Fibroblast of upper back skin (primary cell): ENCODE measurements at regions not wholly inside any gene's neighbourhood (a gene's known extent, or its start where the extent isn't known, plus 50 kb on each side); places are given as distances from the start of the nearest gene placed in this dataset.

Source experiments
- DNase-seq: peaks from one replicate; pipeline ENCODE4 v3.0.0-alpha.2; 2013

- no peak for DNase-seq
Observed at GRCh38 chr2:228701506-228701905, 520.0 kb upstream of the SPHKAP start.

DNA sequence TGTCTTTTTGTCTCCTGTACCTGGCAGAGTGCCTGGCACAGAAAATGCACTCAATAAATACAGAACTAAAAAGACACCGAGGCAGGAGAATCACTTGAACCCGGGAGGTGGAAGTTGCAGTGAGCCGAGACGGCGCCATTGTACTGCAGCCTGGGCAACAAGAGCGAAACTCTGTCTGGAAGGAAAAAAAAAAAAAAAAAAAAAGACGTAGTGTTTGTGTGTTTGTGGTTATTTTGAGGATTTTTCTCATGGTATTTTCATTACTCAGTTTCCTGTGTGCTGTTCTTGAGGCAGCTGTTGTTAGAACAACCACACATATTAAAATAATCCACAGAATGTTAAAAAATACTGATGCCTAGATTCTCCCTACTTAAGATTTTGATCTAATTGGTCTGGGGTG, 519.2 kb upstream of the SPHKAP start:
- peak; percentile 60 for DNase-seq

DNA sequence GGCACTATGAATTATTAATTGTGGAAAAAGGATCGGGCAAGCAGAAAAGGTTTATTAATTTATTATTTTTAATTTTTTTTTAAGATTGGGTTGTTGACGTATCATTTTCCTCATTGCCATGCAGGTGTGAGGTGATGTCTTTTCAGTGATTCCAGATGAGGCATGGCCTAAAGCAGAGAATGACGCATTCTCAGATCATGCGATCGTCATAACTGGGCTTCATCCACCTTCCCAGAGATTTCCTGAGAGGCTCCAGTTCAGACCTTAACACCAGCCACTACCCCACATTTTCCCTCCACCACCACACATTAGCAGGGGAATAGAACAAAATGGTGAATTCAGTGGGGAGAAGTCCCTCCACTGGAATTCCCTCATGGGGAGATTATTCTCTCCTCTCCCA, 518.4 kb upstream of the SPHKAP start:
- no peak for DNase-seq

DNA sequence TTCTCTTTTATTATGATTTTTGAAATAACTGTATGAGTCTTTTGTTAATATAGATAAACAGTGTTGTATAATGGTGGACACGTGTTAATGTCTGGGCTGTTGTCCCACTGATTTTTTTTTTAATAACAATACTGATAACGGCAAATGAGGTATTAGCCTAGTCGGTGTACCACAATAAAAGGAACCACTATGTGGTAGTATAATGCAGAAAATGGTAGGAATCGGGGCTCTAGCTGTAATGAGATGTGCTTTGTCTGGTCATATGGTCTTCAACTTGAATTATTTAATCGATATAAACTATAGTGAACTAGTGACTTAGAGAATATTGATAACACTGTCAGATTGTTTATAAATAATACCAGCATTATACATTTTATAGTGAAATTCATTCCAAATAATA, 517.9 kb upstream of the SPHKAP start:
- peak; percentile 22 for DNase-seq

GRCh38 chr2:228698963-228699362, 517.5 kb upstream of the SPHKAP start:
- no peak for DNase-seq

DNA sequence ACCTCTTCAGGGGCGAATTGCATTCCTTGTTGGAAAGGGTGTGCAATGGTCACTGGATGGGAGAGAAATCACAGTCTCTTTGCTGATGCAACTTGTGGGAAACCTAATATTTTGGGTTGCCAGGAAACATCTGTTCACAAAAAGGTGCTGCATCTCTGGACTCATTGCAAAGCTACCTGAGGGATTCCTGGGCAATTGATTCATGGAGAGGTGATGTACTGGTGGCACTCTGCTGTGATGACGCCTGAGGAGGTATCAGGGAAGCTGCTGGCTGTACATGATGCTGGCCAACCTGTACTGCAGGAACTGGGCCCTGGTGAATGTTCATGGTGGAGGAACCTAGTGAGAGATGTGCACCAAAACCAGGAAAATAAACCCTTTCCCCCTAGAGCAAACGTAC, 516.0 kb upstream of the SPHKAP start:
- DNase-seq = no peak

DNA sequence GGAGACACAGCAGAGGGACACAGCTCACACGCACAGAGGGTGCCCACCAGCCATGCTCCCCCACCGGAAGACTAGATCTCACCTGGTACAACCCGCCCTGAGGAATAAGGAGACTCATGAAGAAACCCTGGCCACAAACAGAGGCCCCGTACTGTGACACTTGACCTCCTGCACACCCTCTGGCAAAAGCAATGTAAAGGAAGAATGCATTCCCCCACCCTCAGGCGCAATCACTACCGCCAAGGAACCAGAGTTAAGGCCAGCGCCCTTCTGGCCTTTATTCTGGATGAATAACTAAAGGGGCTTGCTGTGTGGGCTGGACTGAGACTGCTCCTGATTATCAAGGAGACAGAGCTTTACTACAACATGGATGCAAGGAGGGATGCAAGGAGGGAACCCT, 509.2 kb upstream of the SPHKAP start:
- DNase-seq = no peak

- DNase-seq = peak; percentile 46
Observed at GRCh38 chr2:228689053-228689452, 507.6 kb upstream of the SPHKAP start.

DNA sequence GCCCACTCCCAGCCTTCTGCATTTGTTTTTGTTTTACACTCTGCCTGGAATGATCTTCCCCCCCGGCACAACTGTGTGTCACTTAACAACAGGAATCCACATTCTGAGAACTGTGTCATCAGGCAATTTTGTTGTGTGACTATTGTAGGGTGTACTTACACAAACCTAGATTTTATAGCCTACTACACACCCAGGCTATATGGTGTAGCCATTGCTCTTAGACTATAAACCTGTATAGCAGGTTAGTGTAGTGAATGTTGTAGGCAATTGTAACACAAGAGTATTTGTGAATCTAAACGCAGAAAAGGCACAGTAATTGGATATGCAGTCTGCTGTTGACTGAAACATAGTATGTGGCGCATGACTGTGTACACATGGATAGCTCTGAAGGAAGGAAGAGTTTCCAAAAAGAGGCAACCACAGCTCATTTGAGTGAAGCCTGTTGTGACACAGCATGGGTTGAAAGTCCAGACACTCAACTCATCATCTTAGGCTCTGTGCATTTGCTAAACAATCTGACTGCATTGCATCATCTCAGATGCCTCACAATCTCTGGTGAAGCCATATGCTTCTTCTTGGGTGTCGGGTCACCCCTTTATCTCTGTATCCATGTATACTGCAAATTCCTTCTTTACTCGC, 506.6 kb upstream of the SPHKAP start:
- peak; percentile 72 for DNase-seq

- no peak for DNase-seq
Observed at GRCh38 chr2:228681979-228682378, 500.5 kb upstream of the SPHKAP start.

DNA sequence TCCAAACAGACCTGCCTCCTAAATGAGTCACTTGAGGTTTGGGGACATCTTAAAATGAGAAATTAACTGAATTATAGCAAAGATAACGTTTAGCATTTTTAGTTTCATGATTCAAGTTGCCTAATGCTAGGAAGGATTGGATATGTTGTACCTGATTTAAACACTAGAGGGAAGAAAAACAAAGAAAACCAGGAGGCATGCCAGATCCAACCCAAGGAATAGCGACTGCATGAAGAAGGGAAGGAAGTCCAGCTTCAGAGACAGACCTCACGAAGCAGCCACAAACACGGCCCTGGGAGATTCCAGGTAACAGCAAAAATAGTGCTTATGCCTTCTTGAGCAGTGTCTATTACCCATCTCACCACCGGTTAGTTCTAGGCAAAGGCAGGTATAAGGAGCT, 499.9 kb upstream of the SPHKAP start:
- peak; percentile 70 for DNase-seq

GRCh38 chr2:228678110-228678509, 496.6 kb upstream of the SPHKAP start:
- no peak for DNase-seq

DNA sequence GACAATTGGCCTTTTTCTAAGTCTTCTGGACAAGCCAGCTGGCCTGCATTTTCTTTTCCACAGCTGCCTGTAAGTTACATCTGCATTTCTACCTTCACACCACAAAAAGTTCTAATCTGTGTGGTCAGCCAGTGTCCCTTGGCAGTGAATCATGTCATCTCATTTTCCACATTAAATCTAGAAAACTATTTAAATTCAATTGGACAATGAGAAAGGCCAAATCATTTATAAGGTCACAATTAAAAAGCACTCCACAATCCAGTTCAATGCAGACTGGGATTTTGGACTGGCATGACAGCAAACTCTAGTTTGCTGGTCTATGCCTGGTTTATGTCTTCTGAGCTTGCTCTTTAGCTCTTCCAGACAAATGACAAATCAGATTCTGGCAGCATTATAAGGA, 494.2 kb upstream of the SPHKAP start:
- peak; percentile 62 for DNase-seq

DNA sequence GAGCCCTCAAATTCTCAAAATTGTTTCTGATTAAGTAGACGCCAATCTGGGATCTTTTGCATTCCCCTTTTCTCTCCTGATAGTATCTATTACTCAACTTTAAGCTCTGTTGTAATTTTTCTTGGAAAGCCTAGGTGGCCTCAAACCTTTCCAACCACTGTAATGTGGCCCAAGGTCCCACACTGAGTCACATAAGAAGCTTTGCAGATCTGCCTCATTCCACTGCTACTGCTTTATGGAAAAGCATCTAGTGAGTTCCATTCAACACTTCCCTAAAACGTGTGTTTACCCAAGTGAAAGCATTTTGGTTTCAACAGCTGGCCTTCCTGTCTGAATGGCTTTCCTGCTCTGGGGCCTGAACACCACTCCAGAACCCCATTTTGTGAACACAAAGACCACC, 493.6 kb upstream of the SPHKAP start:
- DNase-seq = peak; percentile 91

DNA sequence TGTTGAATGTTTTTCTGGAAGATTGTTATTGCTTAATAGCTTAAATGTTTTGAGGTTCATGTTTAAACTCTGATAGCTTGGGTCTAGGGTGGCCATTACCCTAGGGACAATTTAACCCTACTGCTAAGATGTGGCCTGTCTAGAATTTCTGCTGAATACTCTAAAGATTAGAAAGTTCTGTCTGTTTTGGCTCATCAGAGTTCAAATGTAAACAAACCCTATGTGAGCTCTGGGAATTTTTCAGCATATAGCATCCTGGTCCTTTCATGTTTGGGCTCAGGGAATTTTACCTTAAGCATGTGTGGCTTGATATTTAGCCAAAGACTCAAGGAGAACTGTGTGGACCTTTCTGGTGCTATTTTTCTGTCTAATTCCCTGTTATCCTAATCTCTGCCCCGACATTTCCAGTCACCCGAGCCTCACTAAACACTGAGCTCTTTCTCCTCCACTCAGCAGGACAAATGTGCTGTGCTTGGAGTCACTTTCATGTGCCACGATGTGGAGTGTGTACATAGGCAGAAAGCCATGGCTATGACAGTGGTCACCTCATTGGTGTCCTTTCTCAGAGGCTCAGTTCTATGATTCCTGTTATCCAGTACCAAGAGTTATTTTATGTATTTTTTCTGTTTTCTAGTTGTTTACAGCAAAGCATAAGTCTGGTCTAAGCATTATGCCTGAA, 492.5 kb upstream of the SPHKAP start:
- peak; percentile 41 for DNase-seq

GRCh38 chr2:228669690-228670089, 488.2 kb upstream of the SPHKAP start:
- no peak for DNase-seq

- no peak for DNase-seq
Observed at GRCh38 chr2:228665232-228665631, 483.7 kb upstream of the SPHKAP start.

- DNase-seq = peak; percentile 84
Observed at GRCh38 chr2:228658998-228659397, 477.5 kb upstream of the SPHKAP start.

GRCh38 chr2:228657807-228658402, 476.4 kb upstream of the SPHKAP start:
- DNase-seq = peak; percentile 53

- DNase-seq = peak; percentile 38
Observed at GRCh38 chr2:228655331-228655730, 473.8 kb upstream of the SPHKAP start.

DNA sequence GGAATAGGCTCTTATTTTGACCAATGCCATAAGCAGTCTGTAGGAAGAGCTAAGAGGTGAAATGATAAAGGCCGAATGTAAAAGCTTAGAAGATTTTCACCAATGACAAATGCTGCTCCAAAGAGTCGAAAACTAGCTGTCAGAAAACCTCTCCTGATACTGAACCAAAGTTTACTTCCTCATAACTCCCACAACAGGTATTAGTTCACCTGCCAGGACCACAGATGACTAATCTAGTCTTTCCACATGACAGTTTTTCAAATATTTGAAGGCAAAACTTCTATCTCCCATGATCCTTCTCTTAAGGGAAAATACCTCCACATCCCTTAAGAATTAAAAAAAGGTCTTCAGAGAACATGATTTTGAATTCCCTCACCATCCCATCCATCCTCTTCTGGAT, 473.2 kb upstream of the SPHKAP start:
- no peak for DNase-seq

DNA sequence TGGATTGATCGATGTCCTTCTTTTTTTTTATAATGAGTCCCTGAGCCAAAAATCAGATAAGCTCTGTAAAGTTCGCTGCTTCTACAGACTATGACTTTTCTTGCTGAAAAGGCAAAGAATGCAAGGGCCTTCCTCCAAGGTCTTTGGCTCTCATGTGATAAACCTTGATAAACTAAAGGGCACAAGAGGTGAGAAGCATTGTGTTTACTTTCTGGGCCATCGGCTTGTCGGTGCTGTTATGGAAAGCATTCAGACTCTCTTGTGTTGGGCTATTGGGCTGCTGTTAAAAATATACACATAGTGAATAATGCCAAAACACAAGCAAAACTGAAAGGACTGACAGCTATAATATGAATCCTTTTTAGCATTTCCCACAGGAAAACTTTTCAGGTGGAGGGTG, 472.4 kb upstream of the SPHKAP start:
- no peak for DNase-seq

DNA sequence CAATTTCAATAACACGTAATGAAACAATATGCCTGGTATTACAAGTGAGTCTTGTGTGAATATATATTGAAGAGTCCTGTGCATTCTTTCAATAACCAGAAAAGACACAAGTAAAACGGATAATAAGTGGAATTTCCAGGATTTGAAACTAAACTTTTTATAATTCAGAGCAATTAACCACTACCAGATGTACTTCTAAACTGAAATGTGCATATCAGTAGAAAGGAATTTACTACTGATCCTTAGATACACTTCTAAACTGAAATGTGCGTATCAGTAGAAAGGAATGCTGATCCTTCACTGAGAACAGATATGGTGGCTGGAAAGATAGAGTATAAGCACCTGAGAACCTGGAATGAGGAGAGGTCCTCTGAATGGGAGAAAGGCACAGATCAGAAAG, 470.9 kb upstream of the SPHKAP start:
- peak; percentile 68 for DNase-seq

DNA sequence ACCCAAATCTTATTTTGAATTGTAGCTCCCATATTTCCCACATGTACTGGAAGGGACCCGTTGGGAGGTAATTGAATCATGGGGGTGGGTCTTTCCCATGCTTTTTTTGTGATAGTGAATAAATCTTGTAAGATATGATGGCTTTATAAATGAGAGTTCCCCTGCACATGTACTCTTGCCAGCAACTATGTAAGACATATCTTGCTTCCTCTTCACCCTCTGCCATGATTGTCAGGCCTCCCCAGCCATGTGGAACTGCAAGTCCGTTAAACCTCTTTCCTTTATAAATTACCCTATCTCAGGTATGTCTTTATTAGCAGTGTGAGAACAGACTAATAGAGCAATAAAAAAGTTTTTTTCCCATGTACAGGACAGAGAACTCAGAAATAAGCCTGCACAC, 468.4 kb upstream of the SPHKAP start:
- no peak for DNase-seq

- DNase-seq = no peak
Observed at GRCh38 chr2:228649447-228649846, 468.0 kb upstream of the SPHKAP start.
